DND-41 (cell line): ENCODE measurements at regions not wholly inside any gene's neighbourhood (a gene's known extent, or its start where the extent isn't known, plus 50 kb on each side); places are given as distances from the start of the nearest gene placed in this dataset.

Experiments
- ATAC-seq: fragments of 200-7000 bp; cut with Tn5 transposase; 3 replicates; pipeline ENCODE4 v1.9.1; 2021; ENCODE audit warnings: low read depth; ENCODE audit not compliant: insufficient read depth
- DNase-seq: peaks from one replicate; pipeline ENCODE4 v3.0.0-alpha.2; 2020
- H2AFZ ChIP-seq: 2 replicates; pipeline ENCODE4 v1.6.0; 2012; ENCODE audit warnings: low read depth, low read length
- H3K27ac ChIP-seq: 2 replicates; pipeline ENCODE4 v1.5.1; 2012; ENCODE audit warnings: low read length, inconsistent platforms
- H3K27me3 ChIP-seq: fragments of 200-600 bp; sonication (generic); 2 replicates; pipeline ENCODE4 v1.6.0; 2012; ENCODE audit warnings: low read length, mild to moderate bottlenecking, inconsistent platforms; ENCODE audit not compliant: insufficient read depth, poor library complexity
- H3K36me3 ChIP-seq: 2 replicates; pipeline ENCODE4 v1.5.1; 2012; ENCODE audit warnings: low read length, inconsistent platforms; ENCODE audit not compliant: insufficient read depth
- H3K4me1 ChIP-seq: 2 replicates; pipeline ENCODE4 v1.5.1; 2012; ENCODE audit warnings: mild to moderate bottlenecking, low read length; ENCODE audit not compliant: insufficient read depth
- H3K4me2 ChIP-seq: 2 replicates; pipeline ENCODE4 v1.6.0; 2012; ENCODE audit warnings: mild to moderate bottlenecking, moderate library complexity, low read length, inconsistent platforms; ENCODE audit not compliant: insufficient read depth
- H3K4me3 ChIP-seq, 2 experiments: fragments of 200-600 bp in 1 of 2; shearing (Covaris generic) in 1 of 2; 2 replicates each; pipeline ENCODE4 v1.5.1; 2012 to 2016; ENCODE audit warnings: inconsistent platforms in 2 of 2, low read length in 2 of 2, mild to moderate bottlenecking in 2 of 2, low read depth in 1 of 2, moderate library complexity in 1 of 2
- H3K79me2 ChIP-seq: 2 replicates; pipeline ENCODE4 v1.6.0; 2012; ENCODE audit warnings: low read length, inconsistent platforms; ENCODE audit not compliant: insufficient read depth
- H3K9ac ChIP-seq: 2 replicates; pipeline ENCODE4 v1.6.0; 2012; ENCODE audit warnings: low read depth, mild to moderate bottlenecking, inconsistent platforms, low read length, moderate library complexity
- H3K9me3 ChIP-seq: 2 replicates; pipeline ENCODE4 v1.5.1; 2012; ENCODE audit warnings: low read length, moderate library complexity, mild to moderate bottlenecking, inconsistent platforms; ENCODE audit not compliant: insufficient read depth, severe bottlenecking
- H4K20me1 ChIP-seq: 2 replicates; pipeline ENCODE4 v1.6.0; 2012; ENCODE audit warnings: low read length; ENCODE audit not compliant: insufficient read depth
- EZH2 ChIP-seq: IDR thresholded peaks from 3 replicates; pipeline ENCODE4 v1.6.1; 2012; ENCODE audit warnings: borderline replicate concordance, low read depth, mild to moderate bottlenecking, moderate library complexity, low read length, inconsistent platforms; ENCODE audit not compliant: severe bottlenecking
- TF ChIP-seq, protein P1 (sequence below): IDR thresholded peaks from 2 replicates; pipeline ENCODE4 v1.5.1; 2012; ENCODE audit warnings: borderline replicate concordance, low read length, moderate library complexity, mild to moderate bottlenecking; ENCODE audit not compliant: poor library complexity, severe bottlenecking; ENCODE audit errors: extremely low read depth

DNA sequence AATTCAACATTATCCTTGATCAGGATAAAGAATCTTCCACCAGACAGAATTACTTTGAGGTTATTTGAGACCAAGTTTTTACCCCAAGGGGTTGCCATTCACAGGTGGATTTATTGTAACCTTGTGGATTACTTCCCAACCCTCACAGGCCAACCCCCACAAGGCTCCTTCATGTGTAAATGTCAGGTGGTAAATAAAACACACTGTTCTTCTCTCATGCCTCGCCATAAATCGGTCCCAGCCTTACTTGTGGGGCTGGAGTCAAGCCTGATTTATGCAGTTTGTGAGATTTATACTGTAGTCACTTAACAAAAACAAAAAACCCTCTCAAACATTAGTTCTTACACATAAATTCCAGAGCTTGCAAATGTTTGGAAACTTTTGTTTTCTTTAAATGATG is 98.6 kb upstream of the IRX3 start:
- TF ChIP-seq EZH2 = no peak
- H3K27me3 ChIP-seq = no peaks in the 10 kb centered on the region
- DNase-seq (no peak), ATAC-seq (no peak)
- no peaks in the 10 kb centered on the region for H4K20me1 ChIP-seq
- no peaks in the 10 kb centered on the region for H3K36me3 ChIP-seq
- no peak overlapping the region for H2AFZ ChIP-seq
- no peak overlapping the region for H3K4me2 ChIP-seq
- no peaks in the 10 kb centered on the region for H3K4me1 ChIP-seq
- no peak overlapping the region for H3K9ac ChIP-seq
- no peak overlapping the region for H3K4me3 ChIP-seq
- peaks cover 3% of the 10 kb centered on the region for H3K9me3 ChIP-seq
- no peaks in the 10 kb centered on the region for H3K79me2 ChIP-seq
- no peak overlapping the region for H3K27ac ChIP-seq

DNA sequence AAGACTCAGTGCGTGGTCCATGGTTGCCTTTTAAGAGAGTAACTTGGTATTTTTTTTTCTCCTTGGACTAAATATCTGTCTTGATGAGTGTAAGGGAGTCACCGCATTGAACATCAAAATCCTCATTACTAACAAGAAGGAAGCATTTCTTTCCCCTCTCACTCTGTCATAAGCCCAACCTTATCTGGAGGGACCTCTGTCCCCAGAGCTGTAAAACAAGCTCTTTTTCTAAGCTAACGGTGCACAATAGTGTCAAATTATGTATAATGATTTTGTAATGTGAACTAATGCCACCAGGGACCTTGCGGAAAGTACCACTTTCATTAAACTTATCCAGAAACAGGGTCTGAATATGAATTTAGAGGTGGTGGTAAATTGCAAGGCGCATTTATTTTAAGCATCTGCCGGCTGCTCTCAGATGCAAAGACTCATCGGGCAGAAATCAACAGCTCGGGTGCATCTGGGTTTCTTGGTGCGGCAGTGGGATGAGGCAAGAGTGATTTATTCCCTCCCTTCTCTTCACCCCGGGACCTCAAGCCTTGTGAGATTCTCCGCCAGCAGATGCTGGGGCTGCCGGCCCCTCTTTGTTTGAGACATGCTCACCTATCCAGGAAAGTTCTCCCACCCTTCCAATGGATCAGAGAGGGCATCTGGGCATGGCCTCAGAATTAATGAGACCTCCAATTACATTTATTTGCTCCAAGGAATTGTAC is 95.2 kb upstream of the IRX3 start:
- H3K36me3 ChIP-seq = no peaks in the 10 kb centered on the region
- no peak for TF ChIP-seq EZH2
- TF ChIP-seq, protein P1, sequence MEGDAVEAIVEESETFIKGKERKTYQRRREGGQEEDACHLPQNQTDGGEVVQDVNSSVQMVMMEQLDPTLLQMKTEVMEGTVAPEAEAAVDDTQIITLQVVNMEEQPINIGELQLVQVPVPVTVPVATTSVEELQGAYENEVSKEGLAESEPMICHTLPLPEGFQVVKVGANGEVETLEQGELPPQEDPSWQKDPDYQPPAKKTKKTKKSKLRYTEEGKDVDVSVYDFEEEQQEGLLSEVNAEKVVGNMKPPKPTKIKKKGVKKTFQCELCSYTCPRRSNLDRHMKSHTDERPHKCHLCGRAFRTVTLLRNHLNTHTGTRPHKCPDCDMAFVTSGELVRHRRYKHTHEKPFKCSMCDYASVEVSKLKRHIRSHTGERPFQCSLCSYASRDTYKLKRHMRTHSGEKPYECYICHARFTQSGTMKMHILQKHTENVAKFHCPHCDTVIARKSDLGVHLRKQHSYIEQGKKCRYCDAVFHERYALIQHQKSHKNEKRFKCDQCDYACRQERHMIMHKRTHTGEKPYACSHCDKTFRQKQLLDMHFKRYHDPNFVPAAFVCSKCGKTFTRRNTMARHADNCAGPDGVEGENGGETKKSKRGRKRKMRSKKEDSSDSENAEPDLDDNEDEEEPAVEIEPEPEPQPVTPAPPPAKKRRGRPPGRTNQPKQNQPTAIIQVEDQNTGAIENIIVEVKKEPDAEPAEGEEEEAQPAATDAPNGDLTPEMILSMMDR = no peak

DNA sequence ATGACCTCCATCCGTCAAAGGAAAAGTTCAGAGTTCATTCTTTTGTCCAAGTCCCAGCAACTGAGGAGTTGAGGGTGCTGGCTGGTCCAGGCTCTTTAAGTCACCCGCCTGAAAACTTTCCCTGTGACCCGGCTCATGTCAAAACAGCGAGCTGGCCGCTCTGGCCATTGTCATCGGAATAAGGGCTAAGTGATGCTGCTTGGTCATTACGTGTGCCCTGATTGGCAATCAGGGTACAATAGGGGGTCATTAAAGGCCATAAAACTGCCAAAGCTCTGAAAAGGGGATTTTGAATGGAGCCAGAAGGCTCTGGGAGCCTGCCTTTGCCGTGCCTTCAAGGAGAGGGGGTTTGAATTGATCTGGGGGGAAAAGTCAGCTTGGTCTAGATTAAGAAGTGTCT is 88.5 kb upstream of the IRX3 start:
- H3K79me2 ChIP-seq = no peaks in the 10 kb centered on the region
- no peak overlapping the region for H3K4me2 ChIP-seq
- no peak overlapping the region for H3K27ac ChIP-seq
- H4K20me1 ChIP-seq = no peaks in the 10 kb centered on the region
- H3K9me3 ChIP-seq = no peaks in the 10 kb centered on the region
- DNase-seq (no peak), ATAC-seq (no peak)
- peaks cover 5% of the 10 kb centered on the region; the same call in 1 of the 2 replicates for H3K4me1 ChIP-seq
- no peak overlapping the region for H3K9ac ChIP-seq
- no peak overlapping the region for H2AFZ ChIP-seq
- H3K36me3 ChIP-seq = no peaks in the 10 kb centered on the region
- no peak overlapping the region for H3K4me3 ChIP-seq
- H3K27me3 ChIP-seq = no peaks in the 10 kb centered on the region
- TF ChIP-seq EZH2 = no peak
- TF ChIP-seq, protein P1 = no peak

More for the DNA sequence above, 95.2 kb upstream of the IRX3 start:
- no peak overlapping the region for H3K9ac ChIP-seq
- ATAC-seq = no peak
- no peaks in the 10 kb centered on the region for H3K4me1 ChIP-seq
- no peaks in the 10 kb centered on the region for H3K79me2 ChIP-seq
- H4K20me1 ChIP-seq = no peaks in the 10 kb centered on the region
- no peak overlapping the region for H2AFZ ChIP-seq
- H3K27ac ChIP-seq = no peak overlapping the region
- no peaks in the 10 kb centered on the region for H3K27me3 ChIP-seq
- H3K4me3 ChIP-seq = no peak overlapping the region
- no peak for DNase-seq
- H3K9me3 ChIP-seq = peaks cover 3% of the 10 kb centered on the region
- no peak overlapping the region for H3K4me2 ChIP-seq

DNA sequence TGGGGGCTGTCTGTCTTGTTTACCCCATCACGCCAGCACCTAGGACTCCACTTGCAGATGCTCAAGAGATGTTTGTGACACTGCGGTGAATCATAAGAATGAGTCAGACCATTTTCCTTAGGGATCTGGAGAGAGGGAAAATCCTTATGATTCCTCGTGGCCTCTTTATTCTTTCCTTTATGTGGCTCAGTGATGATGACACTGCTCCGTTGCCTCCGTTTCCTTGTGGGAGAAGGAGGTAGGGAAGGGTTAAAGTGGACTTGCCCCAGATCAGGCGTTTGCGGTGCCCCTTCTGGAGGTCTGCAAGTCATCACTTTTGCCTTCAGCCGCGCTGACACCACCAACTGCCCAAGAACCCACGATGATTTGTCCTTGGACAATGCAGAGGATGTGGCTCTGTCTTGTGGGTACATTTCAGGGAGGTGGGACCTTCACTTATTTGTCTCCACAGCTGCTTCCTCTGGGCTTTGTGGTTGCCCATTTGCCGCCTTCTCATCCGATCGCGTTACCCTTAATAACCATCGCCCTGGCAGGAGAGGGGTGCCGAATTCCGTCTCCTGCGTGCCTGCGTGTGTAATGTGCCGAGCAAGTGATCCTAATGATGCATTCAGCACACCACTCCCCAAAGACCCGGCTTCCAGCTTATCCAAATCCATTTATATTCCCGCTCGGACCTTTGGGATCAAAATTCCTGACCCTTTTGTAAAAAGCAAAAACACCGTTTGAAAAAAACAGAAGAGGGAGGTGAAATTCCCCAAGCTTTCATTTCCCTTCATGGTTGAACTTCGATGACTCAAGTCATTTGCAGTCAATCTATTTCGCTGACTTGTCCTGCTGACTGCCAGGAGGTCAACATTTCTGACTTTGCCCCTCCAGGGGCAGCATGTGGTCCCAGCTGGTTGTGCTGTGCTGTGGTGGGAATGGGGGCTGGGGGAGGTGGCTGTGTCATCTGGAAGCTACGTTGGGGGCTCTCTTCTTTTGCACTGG is 87.2 kb upstream of the IRX3 start:
- peaks cover 5% of the 10 kb centered on the region; the same call in 1 of the 2 replicates for H3K4me1 ChIP-seq
- H4K20me1 ChIP-seq = no peaks in the 10 kb centered on the region
- H3K27me3 ChIP-seq = no peaks in the 10 kb centered on the region
- no peak overlapping the region; the same call in 1 of the 2 replicates for H2AFZ ChIP-seq
- TF ChIP-seq, protein P1 = no peak
- TF ChIP-seq EZH2 = no peak
- no peak overlapping the region for H3K27ac ChIP-seq
- DNase-seq (peak; percentile 62), ATAC-seq (peak; percentile 88)
- no peaks in the 10 kb centered on the region for H3K9me3 ChIP-seq
- H3K9ac ChIP-seq = no peak overlapping the region
- no peak overlapping the region for H3K4me3 ChIP-seq
- H3K36me3 ChIP-seq = no peaks in the 10 kb centered on the region
- H3K79me2 ChIP-seq = no peaks in the 10 kb centered on the region
- H3K4me2 ChIP-seq = peak overlapping the region; percentile 41; the same call in 1 of the 2 replicates
